Breast epithelium (tissue), 4 donors: ENCODE measurements at regions not wholly inside any gene's neighbourhood (a gene's known extent, or its start where the extent isn't known, plus 50 kb on each side); places are given as distances from the start of the nearest gene placed in this dataset.

Experiments used
- DNase-seq, 2 donors: peaks; one replicate each; pipeline ENCODE4 v3.0.0-alpha.2; 2019; ENCODE audit warnings: low spot score in 2 of 2
- H3K27ac ChIP-seq, 2 donors: fragments of 200-600 bp; sonication (generic) in 1 of 2; one replicate each; pipeline ENCODE4 v1.5.1; 2016 to 2019; ENCODE audit warnings: mild to moderate bottlenecking in 1 of 2
- H3K27me3 ChIP-seq, 2 donors: fragments of 200-600 bp; sonication (generic) in 1 of 2; one replicate each; pipeline versions ENCODE4 v1.5.1 to v1.6.0; 2017 to 2019; ENCODE audit warnings: control low read depth in 1 of 2, mild to moderate bottlenecking in 1 of 2
- H3K36me3 ChIP-seq: fragments of 200-600 bp; one replicate; pipeline ENCODE4 v1.5.1; 2019
- H3K4me1 ChIP-seq, 2 donors: fragments of 200-600 bp; sonication (generic); one replicate each; pipeline ENCODE4 v1.5.1; 2016 to 2019; ENCODE audit warnings: control low read depth in 1 of 2
- H3K4me3 ChIP-seq, 3 donors: fragments of 200-600 bp; sonication (generic); 1 replicate in 2 of 3; 2 replicates in 1 of 3; pipeline ENCODE4 v1.5.1; 2016 to 2019; ENCODE audit warnings: mild to moderate bottlenecking in 3 of 3, moderate library complexity in 2 of 3
- H3K9me3 ChIP-seq, 2 donors: fragments of 200-600 bp; sonication (generic) in 1 of 2; one replicate each; pipeline ENCODE4 v1.5.1; 2016 to 2019; ENCODE audit warnings: control low read depth in 1 of 2
- POLR2A ChIP-seq: fragments of 450-650 bp; IDR thresholded peaks from one replicate; pipeline ENCODE4 v1.6.1; 2016; ENCODE audit warnings: antibody characterized with exemption, mild to moderate bottlenecking, moderate library complexity
- POLR2AphosphoS5 ChIP-seq, 3 donors: sonication (generic); formaldehyde crosslinking; IDR thresholded peaks; one replicate each; pipeline ENCODE4 v1.6.1; 2017; ENCODE audit warnings: antibody characterized with exemption in 3 of 3
- intact Hi-C: fragments of 100-400 bp; cut with DNase I; formaldehyde crosslinking; loops from one replicate; pipeline ENCODE4 v1.15.1; 2023; ENCODE audit warnings: low total_unique reads
- TF ChIP-seq, protein P1 (sequence below), 3 donors: fragments of 450-650 bp; IDR thresholded peaks; one replicate each; pipeline ENCODE4 v1.5.1; 2016 to 2017; ENCODE audit warnings: antibody characterized with exemption in 3 of 3, mild to moderate bottlenecking in 3 of 3, moderate library complexity in 3 of 3

DNA sequence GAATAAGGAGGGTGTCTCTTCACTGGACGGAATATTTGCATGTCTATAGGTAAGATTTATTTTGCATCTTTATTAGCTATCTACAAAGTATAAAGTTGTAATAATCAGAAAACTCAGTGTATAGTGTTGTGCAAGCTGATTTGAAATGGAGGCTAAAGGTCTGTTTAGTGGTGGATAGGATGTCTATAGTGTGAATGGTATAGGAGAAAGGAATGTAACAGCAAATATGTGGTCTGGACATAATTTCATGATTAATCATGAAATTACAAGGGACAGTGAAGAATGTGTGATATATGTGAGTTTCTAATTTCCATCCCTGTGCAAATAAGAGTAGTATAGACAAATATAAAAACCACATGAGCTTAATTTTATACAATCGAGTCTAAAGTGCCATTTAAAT is 79.3 kb upstream of the CAMK2D start:
- DNase-seq = no peak
- TF ChIP-seq, protein P1, sequence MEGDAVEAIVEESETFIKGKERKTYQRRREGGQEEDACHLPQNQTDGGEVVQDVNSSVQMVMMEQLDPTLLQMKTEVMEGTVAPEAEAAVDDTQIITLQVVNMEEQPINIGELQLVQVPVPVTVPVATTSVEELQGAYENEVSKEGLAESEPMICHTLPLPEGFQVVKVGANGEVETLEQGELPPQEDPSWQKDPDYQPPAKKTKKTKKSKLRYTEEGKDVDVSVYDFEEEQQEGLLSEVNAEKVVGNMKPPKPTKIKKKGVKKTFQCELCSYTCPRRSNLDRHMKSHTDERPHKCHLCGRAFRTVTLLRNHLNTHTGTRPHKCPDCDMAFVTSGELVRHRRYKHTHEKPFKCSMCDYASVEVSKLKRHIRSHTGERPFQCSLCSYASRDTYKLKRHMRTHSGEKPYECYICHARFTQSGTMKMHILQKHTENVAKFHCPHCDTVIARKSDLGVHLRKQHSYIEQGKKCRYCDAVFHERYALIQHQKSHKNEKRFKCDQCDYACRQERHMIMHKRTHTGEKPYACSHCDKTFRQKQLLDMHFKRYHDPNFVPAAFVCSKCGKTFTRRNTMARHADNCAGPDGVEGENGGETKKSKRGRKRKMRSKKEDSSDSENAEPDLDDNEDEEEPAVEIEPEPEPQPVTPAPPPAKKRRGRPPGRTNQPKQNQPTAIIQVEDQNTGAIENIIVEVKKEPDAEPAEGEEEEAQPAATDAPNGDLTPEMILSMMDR (IDR thresholded peaks at IDR 0.05) = no peak
- TF ChIP-seq POLR2A (no peak), POLR2AphosphoS5 (IDR thresholded peaks at IDR 0.05) (no peak)
- intact Hi-C loops = no loop called here
- Histone ChIP-seq H3K4me1 (no peaks in the 10 kb centered on the region), H3K27me3 (no peaks in the 10 kb centered on the region), H3K9me3 (no peaks in the 10 kb centered on the region), H3K4me3 (no peak overlapping the region), H3K27ac (no peak overlapping the region), H3K36me3 (no peaks in the 10 kb centered on the region)

DNA sequence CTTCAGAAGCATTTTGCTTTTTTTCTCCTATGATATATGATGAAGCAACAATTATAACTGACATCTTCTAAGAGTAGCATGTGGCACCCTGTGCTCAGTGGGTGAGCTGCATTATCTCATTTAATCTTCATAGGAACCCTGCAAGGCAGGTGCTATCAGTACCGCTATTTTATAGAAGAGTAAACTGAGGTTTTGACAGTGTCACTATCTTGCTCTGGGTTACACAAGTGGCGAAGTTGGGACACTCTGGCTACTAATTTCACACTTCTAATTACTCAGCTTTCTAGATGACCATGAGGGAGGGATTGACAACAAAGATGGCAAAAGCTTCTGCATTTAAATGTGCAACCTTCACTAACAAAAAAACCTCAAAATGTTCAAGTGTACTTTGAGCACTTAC is 76.9 kb upstream of the CAMK2D start:
- no peak overlapping the region for H3K27ac ChIP-seq
- no peaks in the 10 kb centered on the region for H3K4me1 ChIP-seq
- intact Hi-C loops = no loop called here
- TF ChIP-seq, protein P1 (IDR thresholded peaks at IDR 0.05) = no peak
- no peak for TF ChIP-seq POLR2A
- TF ChIP-seq POLR2AphosphoS5 (IDR thresholded peaks at IDR 0.05) = no peak
- no peaks in the 10 kb centered on the region for H3K9me3 ChIP-seq
- H3K4me3 ChIP-seq = no peak overlapping the region
- DNase-seq = no peak
- no peaks in the 10 kb centered on the region for H3K27me3 ChIP-seq
- no peaks in the 10 kb centered on the region for H3K36me3 ChIP-seq

DNA sequence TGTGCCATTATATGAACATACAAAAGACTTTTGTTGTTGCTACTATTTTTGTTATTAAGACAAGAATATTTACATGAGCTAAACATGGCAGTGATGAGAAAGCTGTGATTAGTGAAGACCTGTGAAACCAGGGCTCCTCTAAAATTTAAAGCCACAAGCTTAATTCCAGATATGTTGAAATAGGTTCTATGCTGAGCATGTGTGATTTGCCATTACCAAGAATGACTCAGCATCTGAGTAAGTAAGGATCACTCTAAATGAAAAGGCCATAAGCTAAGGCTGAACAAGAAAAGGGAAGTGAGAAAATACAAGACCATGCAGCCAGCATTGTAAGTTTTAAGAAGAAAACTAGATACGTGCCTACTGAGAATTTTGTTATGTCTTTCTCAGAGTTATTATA is 75.9 kb upstream of the CAMK2D start:
- intact Hi-C loops = no loop called here

DNA sequence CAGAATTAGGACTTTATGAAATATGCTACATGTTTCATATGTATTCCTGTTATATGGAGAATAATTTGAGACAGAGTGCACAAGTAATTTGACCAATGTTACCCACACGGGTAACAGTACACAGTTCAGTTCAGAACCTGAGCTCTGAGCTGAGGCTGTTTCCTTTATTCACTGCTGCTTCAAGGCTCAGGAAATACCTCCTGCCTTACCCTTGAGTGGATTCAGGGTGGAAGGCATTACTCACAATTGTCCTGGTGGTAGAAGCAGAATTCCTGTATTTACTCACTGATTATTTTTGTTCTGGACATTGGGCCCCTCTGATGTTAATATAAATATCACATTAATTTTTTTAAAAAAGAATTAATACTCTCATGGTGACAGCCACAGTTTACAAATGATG is 73.5 kb upstream of the CAMK2D start:
- Histone ChIP-seq H3K27me3 (no peaks in the 10 kb centered on the region), H3K4me1 (no peaks in the 10 kb centered on the region), H3K27ac (no peak overlapping the region), H3K9me3 (no peaks in the 10 kb centered on the region), H3K36me3 (no peaks in the 10 kb centered on the region), H3K4me3 (no peak overlapping the region)
- intact Hi-C loops = no loop called here
- DNase-seq = no peak
- TF ChIP-seq, protein P1 (IDR thresholded peaks at IDR 0.05) = no peak
- TF ChIP-seq POLR2AphosphoS5 (IDR thresholded peaks at IDR 0.05) = no peak

More for the DNA sequence above, 75.9 kb upstream of the CAMK2D start:
- Histone ChIP-seq H3K36me3 (no peaks in the 10 kb centered on the region), H3K4me3 (no peak overlapping the region), H3K9me3 (no peaks in the 10 kb centered on the region), H3K27ac (no peak overlapping the region), H3K4me1 (no peaks in the 10 kb centered on the region), H3K27me3 (no peaks in the 10 kb centered on the region)
- TF ChIP-seq, protein P1 (IDR thresholded peaks at IDR 0.05) = no peak
- TF ChIP-seq POLR2AphosphoS5 (IDR thresholded peaks at IDR 0.05) (no peak), POLR2A (no peak)
- DNase-seq = no peak

DNA sequence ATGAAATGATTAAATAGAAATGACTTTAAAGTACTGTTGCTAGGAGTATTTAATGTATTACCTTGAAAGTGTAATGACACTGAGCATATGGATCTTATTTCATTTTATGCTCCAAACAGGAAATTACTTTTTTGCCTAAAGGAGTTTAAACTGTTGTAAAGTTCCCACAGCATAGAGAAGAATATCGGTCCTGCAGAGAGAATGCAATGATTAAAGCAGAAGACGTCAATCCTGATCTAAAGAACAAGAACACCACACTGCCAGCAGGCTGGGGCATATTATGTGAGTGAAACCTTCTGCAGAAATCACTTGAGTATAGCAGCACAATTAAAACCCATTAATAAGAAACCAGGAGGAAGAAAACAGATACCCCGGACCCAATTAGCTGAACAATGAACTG is 72.8 kb upstream of the CAMK2D start:
- Histone ChIP-seq H3K4me3 (no peak overlapping the region), H3K36me3 (no peaks in the 10 kb centered on the region), H3K9me3 (no peaks in the 10 kb centered on the region), H3K27me3 (no peaks in the 10 kb centered on the region), H3K27ac (no peak overlapping the region), H3K4me1 (no peaks in the 10 kb centered on the region)
- TF ChIP-seq POLR2A (no peak), POLR2AphosphoS5 (IDR thresholded peaks at IDR 0.05) (no peak)
- TF ChIP-seq, protein P1 (IDR thresholded peaks at IDR 0.05) = no peak
- no peak for DNase-seq
- intact Hi-C loops = loop anchor here (5.0 kb wide), 1 partner anchor 238 kb away; no protein-coding TSS in a partner anchor
